ENCODE measurements at regions not wholly inside any gene's neighbourhood (a gene's known extent, or its start where the extent isn't known, plus 50 kb on each side); places are given as distances from the start of the nearest gene placed in this dataset.
"Not testable (repeated sequence)": the region's sequence is repeated elsewhere in the genome, so short reads cannot be mapped to it uniquely, and the experiment has no call there.

- ATAC-seq: no peak
- no peaks in the 10 kb centered on the region for H3K9me3 Mint-ChIP-seq (ENCODE audit: insufficient read depth)
- no peaks in the 10 kb centered on the region for H3K36me3 Mint-ChIP-seq (ENCODE audit: low read depth)
- CTCF ChIA-PET: interaction anchor here (1.2 to 1.7 kb wide), 2 partner anchors 24 to 153 kb away, joined by 3 to 5 read pairs; no protein-coding TSS in a partner anchor
- H3K4me1 Mint-ChIP-seq (ENCODE audit: low read depth): no peaks in the 10 kb centered on the region
- no peak overlapping the region for H3K27ac Mint-ChIP-seq
- POLR2A ChIA-PET: no interaction called here
- peaks cover 3% of the 10 kb centered on the region for H3K27me3 Mint-ChIP-seq (ENCODE audit: low read depth)
- H3K4me3 Mint-ChIP-seq: no peak overlapping the region
- no peak for DNase-seq
Measured at GRCh38 chr14:96699666-96700065, 97.5 kb upstream of the VRK1 start.

GRCh38 chr14:96702831-96703230 is 94.4 kb upstream of the VRK1 start:
- no peaks in the 10 kb centered on the region for H3K4me1 Mint-ChIP-seq (ENCODE audit: low read depth)
- no peaks in the 10 kb centered on the region for H3K36me3 Mint-ChIP-seq (ENCODE audit: low read depth)
- H3K27me3 Mint-ChIP-seq (ENCODE audit: low read depth): no peaks in the 10 kb centered on the region
- ChIA-PET CTCF (no interaction called here), POLR2A (no interaction called here)
- H3K27ac Mint-ChIP-seq: no peak overlapping the region
- DNase-seq: no peak
- no peak for ATAC-seq
- no peak overlapping the region for H3K4me3 Mint-ChIP-seq
- H3K9me3 Mint-ChIP-seq (ENCODE audit: insufficient read depth): no peaks in the 10 kb centered on the region

- no peaks in the 10 kb centered on the region for H3K27me3 Mint-ChIP-seq (ENCODE audit: low read depth)
- H3K4me1 Mint-ChIP-seq (ENCODE audit: low read depth): no peaks in the 10 kb centered on the region
- DNase-seq: no peak
- no peak for ATAC-seq
- H3K27ac Mint-ChIP-seq: no peak overlapping the region
- ChIA-PET POLR2A (no interaction called here), CTCF (no interaction called here)
- H3K9me3 Mint-ChIP-seq (ENCODE audit: insufficient read depth): no peaks in the 10 kb centered on the region
- H3K4me3 Mint-ChIP-seq: no peak overlapping the region
- no peaks in the 10 kb centered on the region for H3K36me3 Mint-ChIP-seq (ENCODE audit: low read depth)
Measured at GRCh38 chr14:96705422-96706092, 91.6 kb upstream of the VRK1 start.

GRCh38 chr14:96706893-96707292 is 90.3 kb upstream of the VRK1 start:
- Mint-ChIP-seq H3K27ac (no peak overlapping the region), H3K27me3 (ENCODE audit: low read depth) (no peaks in the 10 kb centered on the region), H3K4me1 (ENCODE audit: low read depth) (no peaks in the 10 kb centered on the region), H3K36me3 (ENCODE audit: low read depth) (no peaks in the 10 kb centered on the region), H3K9me3 (ENCODE audit: insufficient read depth) (no peaks in the 10 kb centered on the region), H3K4me3 (no peak overlapping the region)
- ChIA-PET POLR2A (no interaction called here), CTCF (no interaction called here)
- ATAC-seq (no peak), DNase-seq (no peak)

- Mint-ChIP-seq H3K4me3 (no peak overlapping the region), H3K9me3 (ENCODE audit: insufficient read depth) (no peaks in the 10 kb centered on the region), H3K27me3 (ENCODE audit: low read depth) (peaks cover 5% of the 10 kb centered on the region), H3K36me3 (ENCODE audit: low read depth) (no peaks in the 10 kb centered on the region), H3K4me1 (ENCODE audit: low read depth) (no peaks in the 10 kb centered on the region), H3K27ac (no peak overlapping the region)
- ATAC-seq: no peak
- POLR2A ChIA-PET: no interaction called here
- CTCF ChIA-PET: interaction anchor here (0.9 kb wide), 1 partner anchor 30 kb away, joined by 3 read pairs; no protein-coding TSS in a partner anchor
- no peak for DNase-seq
Measured at GRCh38 chr14:96710060-96710666, 87.0 kb upstream of the VRK1 start.

- Mint-ChIP-seq H3K27ac (no peak overlapping the region), H3K9me3 (ENCODE audit: insufficient read depth) (no peaks in the 10 kb centered on the region), H3K27me3 (ENCODE audit: low read depth) (peaks cover 7% of the 10 kb centered on the region), H3K36me3 (ENCODE audit: low read depth) (no peaks in the 10 kb centered on the region), H3K4me3 (no peak overlapping the region), H3K4me1 (ENCODE audit: low read depth) (no peaks in the 10 kb centered on the region)
- ChIA-PET POLR2A (no interaction called here), CTCF (no interaction called here)
- ATAC-seq (no peak), DNase-seq (no peak)
Measured at GRCh38 chr14:96711559-96712267, 85.5 kb upstream of the VRK1 start.

- H3K4me3 Mint-ChIP-seq: no peak overlapping the region
Measured at GRCh38 chr14:96713426-96713825, 83.8 kb upstream of the VRK1 start.

GRCh38 chr14:96714537-96714936 is 82.6 kb upstream of the VRK1 start:
- H3K36me3 Mint-ChIP-seq (ENCODE audit: low read depth); DNase-seq; ATAC-seq; H3K4me1 Mint-ChIP-seq (ENCODE audit: low read depth); H3K4me3 Mint-ChIP-seq; POLR2A ChIA-PET; H3K9me3 Mint-ChIP-seq (ENCODE audit: insufficient read depth); H3K27ac Mint-ChIP-seq; H3K27me3 Mint-ChIP-seq (ENCODE audit: low read depth): not testable (repeated sequence)
- CTCF ChIA-PET: interaction anchor here (1.1 kb wide), 1 partner anchor 27 kb away, joined by 3 read pairs; no protein-coding TSS in a partner anchor

More at GRCh38 chr14:96713426-96713825, 83.8 kb upstream of the VRK1 start:
- ATAC-seq (no peak), DNase-seq (no peak)
- CTCF ChIA-PET: no interaction called here
- H3K4me1 Mint-ChIP-seq (ENCODE audit: low read depth): no peaks in the 10 kb centered on the region
- H3K27ac Mint-ChIP-seq: no peak overlapping the region
- no peaks in the 10 kb centered on the region for H3K36me3 Mint-ChIP-seq (ENCODE audit: low read depth)
- POLR2A ChIA-PET: no interaction called here
- no peaks in the 10 kb centered on the region for H3K9me3 Mint-ChIP-seq (ENCODE audit: insufficient read depth)
- peaks cover 7% of the 10 kb centered on the region for H3K27me3 Mint-ChIP-seq (ENCODE audit: low read depth)

- ChIA-PET POLR2A (no interaction called here), CTCF (no interaction called here)
- H3K4me1 Mint-ChIP-seq (ENCODE audit: low read depth): no peaks in the 10 kb centered on the region
- no peak overlapping the region for H3K27ac Mint-ChIP-seq
- H3K4me3 Mint-ChIP-seq: no peak overlapping the region
- ATAC-seq: no peak
- peaks cover 7% of the 10 kb centered on the region for H3K27me3 Mint-ChIP-seq (ENCODE audit: low read depth)
- DNase-seq: no peak
- no peaks in the 10 kb centered on the region for H3K9me3 Mint-ChIP-seq (ENCODE audit: insufficient read depth)
- H3K36me3 Mint-ChIP-seq (ENCODE audit: low read depth): no peaks in the 10 kb centered on the region
Measured at GRCh38 chr14:96717116-96717515, 80.1 kb upstream of the VRK1 start.

GRCh38 chr14:96718407-96718806 is 78.8 kb upstream of the VRK1 start:
- no peak for ATAC-seq
- no peaks in the 10 kb centered on the region for H3K36me3 Mint-ChIP-seq (ENCODE audit: low read depth)
- no peak overlapping the region for H3K4me3 Mint-ChIP-seq
- CTCF ChIA-PET: interaction anchor here (1.4 kb wide), 1 partner anchor 23 kb away, joined by 4 read pairs; no protein-coding TSS in a partner anchor
- DNase-seq: no peak
- POLR2A ChIA-PET: no interaction called here
- H3K9me3 Mint-ChIP-seq (ENCODE audit: insufficient read depth): no peaks in the 10 kb centered on the region
- H3K27me3 Mint-ChIP-seq (ENCODE audit: low read depth): peaks cover 7% of the 10 kb centered on the region
- H3K4me1 Mint-ChIP-seq (ENCODE audit: low read depth): no peaks in the 10 kb centered on the region
- H3K27ac Mint-ChIP-seq: no peak overlapping the region

- ATAC-seq; H3K9me3 Mint-ChIP-seq (ENCODE audit: insufficient read depth); H3K27me3 Mint-ChIP-seq (ENCODE audit: low read depth); H3K4me3 Mint-ChIP-seq; H3K36me3 Mint-ChIP-seq (ENCODE audit: low read depth); CTCF ChIA-PET; DNase-seq; H3K27ac Mint-ChIP-seq; H3K4me1 Mint-ChIP-seq (ENCODE audit: low read depth); POLR2A ChIA-PET: not testable (repeated sequence)
Measured at GRCh38 chr14:96720702-96721101, 76.5 kb upstream of the VRK1 start.

- Mint-ChIP-seq H3K9me3 (ENCODE audit: insufficient read depth) (no peaks in the 10 kb centered on the region), H3K4me1 (ENCODE audit: low read depth) (no peaks in the 10 kb centered on the region), H3K4me3 (no peak overlapping the region), H3K27me3 (ENCODE audit: low read depth) (peaks cover 10% of the 10 kb centered on the region), H3K27ac (no peak overlapping the region), H3K36me3 (ENCODE audit: low read depth) (no peaks in the 10 kb centered on the region)
- CTCF ChIA-PET: interaction anchor here (1.0 kb wide), 1 partner anchor 24 kb away, joined by 3 read pairs; no protein-coding TSS in a partner anchor
- DNase-seq: no peak
- ATAC-seq: no peak
- POLR2A ChIA-PET: no interaction called here
Measured at GRCh38 chr14:96722736-96723135, 74.4 kb upstream of the VRK1 start.
